ENCODE measurements at regions not wholly inside any gene's neighbourhood (a gene's known extent, or its start where the extent isn't known, plus 50 kb on each side); places are given as distances from the start of the nearest gene placed in this dataset.

GRCh38 chr18:47531717-47532116, 280.3 kb upstream of the SKOR2 start:
- TF ChIP-seq POLR2AphosphoS5 (IDR thresholded peaks at IDR 0.05; ENCODE audit: low read depth, low read length) (no peak), SIN3A (IDR thresholded peaks at IDR 0.05; ENCODE audit: borderline replicate concordance, insufficient read depth, low read length) (no peak), FOXP2 (optimal IDR thresholded peaks at IDR 0.05; ENCODE audit: borderline replicate concordance, extremely low read depth, extremely low read length, insufficient read depth) (no peak), REST (IDR thresholded peaks at IDR 0.05; ENCODE audit: insufficient read depth in 1 of 2, low read depth in 2 of 2, low read length in 2 of 2) (no peak), TAF1 (IDR thresholded peaks at IDR 0.05; ENCODE audit: borderline replicate concordance, insufficient read depth, low read length) (no peak)

GRCh38 chr18:47530695-47531094, 279.2 kb upstream of the SKOR2 start:
- TF ChIP-seq POLR2AphosphoS5 (IDR thresholded peaks at IDR 0.05; ENCODE audit: low read depth, low read length) (no peak), FOXP2 (optimal IDR thresholded peaks at IDR 0.05; ENCODE audit: borderline replicate concordance, extremely low read depth, extremely low read length, insufficient read depth) (no peak), REST (IDR thresholded peaks at IDR 0.05; ENCODE audit: insufficient read depth in 1 of 2, low read depth in 2 of 2, low read length in 2 of 2) (no peak), TAF1 (IDR thresholded peaks at IDR 0.05; ENCODE audit: borderline replicate concordance, insufficient read depth, low read length) (no peak), SIN3A (IDR thresholded peaks at IDR 0.05; ENCODE audit: borderline replicate concordance, insufficient read depth, low read length) (no peak)

- no peak for TF ChIP-seq FOXP2 (optimal IDR thresholded peaks at IDR 0.05; ENCODE audit: borderline replicate concordance, extremely low read depth, extremely low read length, insufficient read depth)
- TF ChIP-seq TAF1 (IDR thresholded peaks at IDR 0.05; ENCODE audit: borderline replicate concordance, insufficient read depth, low read length), result no peak
- TF ChIP-seq SIN3A (IDR thresholded peaks at IDR 0.05; ENCODE audit: borderline replicate concordance, insufficient read depth, low read length), result no peak
- no peak for TF ChIP-seq POLR2AphosphoS5 (IDR thresholded peaks at IDR 0.05; ENCODE audit: low read depth, low read length)
- no peak for TF ChIP-seq REST (IDR thresholded peaks at IDR 0.05; ENCODE audit: insufficient read depth in 1 of 2, low read depth in 2 of 2, low read length in 2 of 2)
Measured at GRCh38 chr18:47528343-47528742, 276.9 kb upstream of the SKOR2 start.

- no peak for TF ChIP-seq POLR2AphosphoS5 (IDR thresholded peaks at IDR 0.05; ENCODE audit: low read depth, low read length)
- no peak for TF ChIP-seq TAF1 (IDR thresholded peaks at IDR 0.05; ENCODE audit: borderline replicate concordance, insufficient read depth, low read length)
- no peak for TF ChIP-seq REST (IDR thresholded peaks at IDR 0.05; ENCODE audit: insufficient read depth in 1 of 2, low read depth in 2 of 2, low read length in 2 of 2)
- no peak for TF ChIP-seq FOXP2 (optimal IDR thresholded peaks at IDR 0.05; ENCODE audit: borderline replicate concordance, extremely low read depth, extremely low read length, insufficient read depth)
- no peak for TF ChIP-seq SIN3A (IDR thresholded peaks at IDR 0.05; ENCODE audit: borderline replicate concordance, insufficient read depth, low read length)
Measured at GRCh38 chr18:47526147-47526546, 274.7 kb upstream of the SKOR2 start.

GRCh38 chr18:47522359-47522758, 270.9 kb upstream of the SKOR2 start:
- TF ChIP-seq SIN3A (IDR thresholded peaks at IDR 0.05; ENCODE audit: borderline replicate concordance, insufficient read depth, low read length), result no peak
- TF ChIP-seq TAF1 (IDR thresholded peaks at IDR 0.05; ENCODE audit: borderline replicate concordance, insufficient read depth, low read length), result no peak
- no peak for TF ChIP-seq POLR2AphosphoS5 (IDR thresholded peaks at IDR 0.05; ENCODE audit: low read depth, low read length)
- TF ChIP-seq FOXP2 (optimal IDR thresholded peaks at IDR 0.05; ENCODE audit: borderline replicate concordance, extremely low read depth, extremely low read length, insufficient read depth), result no peak
- no peak for TF ChIP-seq REST (IDR thresholded peaks at IDR 0.05; ENCODE audit: insufficient read depth in 1 of 2, low read depth in 2 of 2, low read length in 2 of 2)

Data from PFSK-1 (cell line).